AG04450 (cell line): ENCODE measurements at regions not wholly inside any gene's neighbourhood (a gene's known extent, or its start where the extent isn't known, plus 50 kb on each side); places are given as distances from the start of the nearest gene placed in this dataset.

Source experiments
- CTCF ChIA-PET: fragments of 300-600, 350-600 bp; formaldehyde crosslinking; extraction: SDS; loops from one replicate; lab custom pipeline; 2022; ENCODE audit warnings: antibody characterized with exemption, inconsistent platforms; lab: Charles Lee
- POLR2A ChIA-PET: fragments of 350-600 bp; formaldehyde crosslinking; extraction: SDS; loops from one replicate; lab custom pipeline; 2021; ENCODE audit warnings: antibody characterized with exemption, inconsistent platforms; lab: Yijun Ruan, JAX
- DNase-seq: peaks from one replicate; pipeline ENCODE4 v3.0.0-alpha.2; 2011; ENCODE audit warnings: low read depth, low spot score
- H3K27ac ChIP-seq: one replicate; pipeline ENCODE4 v1.5.1; 2012; ENCODE audit warnings: low read depth, low read length, control low read depth
- H3K27me3 ChIP-seq: one replicate; pipeline ENCODE4 v1.6.0; 2012; ENCODE audit warnings: low read length; ENCODE audit not compliant: control insufficient read depth, insufficient read depth
- H3K4me3 ChIP-seq: 2 replicates; pipeline ENCODE4 v1.5.1; 2011; ENCODE audit warnings: mild to moderate bottlenecking, low read depth, low read length, control low read depth
- H3K9me3 ChIP-seq: 2 replicates; pipeline ENCODE4 v1.5.1; 2012; ENCODE audit warnings: low read length; ENCODE audit not compliant: control insufficient read depth, insufficient read depth
- TF ChIP-seq, protein P1 (sequence below): IDR thresholded peaks from 2 replicates; pipeline ENCODE4 v1.5.1; 2011; ENCODE audit warnings: low read depth, low read length, control low read depth, inconsistent platforms

DNA sequence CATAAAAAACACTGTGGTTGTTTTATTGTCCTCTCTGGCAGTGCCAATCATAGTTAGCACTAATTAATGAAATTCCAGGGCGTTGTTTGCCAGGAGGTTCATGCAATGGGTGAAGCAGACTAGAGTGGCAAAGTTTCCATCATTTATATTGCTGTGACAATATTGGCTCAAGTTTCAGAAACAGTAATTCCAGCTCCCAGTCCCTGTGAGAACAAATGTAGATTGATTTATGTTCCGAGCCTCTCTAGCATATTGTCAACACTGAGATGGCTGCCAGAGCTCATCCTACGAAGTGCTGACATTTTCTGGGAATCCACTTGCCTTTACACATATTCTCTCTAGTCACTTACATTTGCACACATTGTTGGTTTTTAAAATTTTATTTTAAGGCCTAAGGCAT lies 440.0 kb upstream of the IGFBP7 start:
- DNase-seq: no peak
- POLR2A ChIA-PET: no interaction called here
- TF ChIP-seq, protein P1, sequence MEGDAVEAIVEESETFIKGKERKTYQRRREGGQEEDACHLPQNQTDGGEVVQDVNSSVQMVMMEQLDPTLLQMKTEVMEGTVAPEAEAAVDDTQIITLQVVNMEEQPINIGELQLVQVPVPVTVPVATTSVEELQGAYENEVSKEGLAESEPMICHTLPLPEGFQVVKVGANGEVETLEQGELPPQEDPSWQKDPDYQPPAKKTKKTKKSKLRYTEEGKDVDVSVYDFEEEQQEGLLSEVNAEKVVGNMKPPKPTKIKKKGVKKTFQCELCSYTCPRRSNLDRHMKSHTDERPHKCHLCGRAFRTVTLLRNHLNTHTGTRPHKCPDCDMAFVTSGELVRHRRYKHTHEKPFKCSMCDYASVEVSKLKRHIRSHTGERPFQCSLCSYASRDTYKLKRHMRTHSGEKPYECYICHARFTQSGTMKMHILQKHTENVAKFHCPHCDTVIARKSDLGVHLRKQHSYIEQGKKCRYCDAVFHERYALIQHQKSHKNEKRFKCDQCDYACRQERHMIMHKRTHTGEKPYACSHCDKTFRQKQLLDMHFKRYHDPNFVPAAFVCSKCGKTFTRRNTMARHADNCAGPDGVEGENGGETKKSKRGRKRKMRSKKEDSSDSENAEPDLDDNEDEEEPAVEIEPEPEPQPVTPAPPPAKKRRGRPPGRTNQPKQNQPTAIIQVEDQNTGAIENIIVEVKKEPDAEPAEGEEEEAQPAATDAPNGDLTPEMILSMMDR: no peak
- Histone ChIP-seq H3K27ac (no peak overlapping the region), H3K4me3 (no peak overlapping the region), H3K27me3 (no peaks in the 10 kb centered on the region), H3K9me3 (no peaks in the 10 kb centered on the region)
- CTCF ChIA-PET: no interaction called here

DNA sequence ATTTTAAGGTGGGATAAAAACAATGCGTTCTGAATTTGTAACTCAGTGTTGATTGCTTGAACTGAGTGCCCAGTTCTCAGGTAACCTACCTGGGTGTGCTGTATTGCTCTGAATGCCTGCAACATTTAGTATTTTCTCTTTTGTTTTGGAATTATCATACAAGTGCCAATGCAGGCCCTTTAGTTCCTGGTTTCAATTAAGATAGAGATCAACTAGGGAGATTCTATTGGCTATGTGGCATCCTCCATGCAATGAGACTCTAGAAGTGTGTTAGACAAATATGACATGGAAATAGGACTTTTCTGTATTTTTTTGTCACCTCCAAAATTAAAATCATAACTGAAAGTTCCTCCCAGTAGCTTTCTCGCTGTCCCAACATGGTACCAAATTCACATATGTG lies 438.7 kb upstream of the IGFBP7 start:
- DNase-seq: no peak
- H3K4me3 ChIP-seq: no peak overlapping the region
- POLR2A ChIA-PET: no interaction called here
- TF ChIP-seq, protein P1: no peak
- H3K9me3 ChIP-seq: no peaks in the 10 kb centered on the region
- no peak overlapping the region for H3K27ac ChIP-seq
- H3K27me3 ChIP-seq: no peaks in the 10 kb centered on the region
- CTCF ChIA-PET: no interaction called here

DNA sequence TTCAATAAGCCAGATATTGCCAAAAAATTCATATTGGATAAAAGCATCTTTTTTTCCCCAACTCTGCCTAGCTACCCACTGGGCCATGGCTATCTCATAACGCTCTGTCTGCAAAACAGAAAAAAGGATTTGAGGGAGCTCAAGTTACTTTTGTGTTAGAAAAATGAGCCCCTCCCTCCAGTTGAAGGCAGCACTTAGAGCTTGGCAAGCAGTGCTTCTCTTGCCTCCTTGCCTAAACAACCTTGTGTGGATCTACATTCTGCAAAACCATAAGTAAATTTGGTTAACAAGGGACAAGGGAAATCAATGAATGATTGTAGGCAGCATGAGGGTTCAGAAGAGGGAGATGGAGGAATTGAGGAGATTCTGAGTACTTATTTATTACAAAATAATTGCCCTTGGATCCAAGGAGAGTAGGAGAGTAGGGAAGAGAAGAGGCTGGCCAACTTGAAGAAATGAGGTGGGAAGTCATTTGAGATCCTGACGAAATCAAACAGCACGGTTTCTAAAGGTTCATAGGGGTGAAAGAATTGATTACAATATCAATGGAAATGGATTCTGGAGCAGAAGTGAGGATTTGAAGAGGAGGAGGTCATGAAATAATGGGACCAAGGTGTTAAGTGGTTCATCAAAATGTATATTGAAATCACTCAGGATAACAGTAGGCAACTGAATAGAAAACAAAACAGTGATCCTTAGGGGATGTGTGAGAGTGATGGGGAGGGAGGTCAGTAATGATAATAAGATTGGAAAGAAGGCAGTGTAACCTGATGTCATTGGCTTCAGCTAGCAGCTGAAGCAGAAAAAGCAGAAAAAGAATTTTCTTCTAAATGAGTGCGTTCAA lies 434.8 kb upstream of the IGFBP7 start:
- no peak for DNase-seq
- Histone ChIP-seq H3K27ac (no peak overlapping the region), H3K4me3 (no peak overlapping the region), H3K27me3 (no peaks in the 10 kb centered on the region), H3K9me3 (no peaks in the 10 kb centered on the region)
- POLR2A ChIA-PET: no interaction called here
- CTCF ChIA-PET: no interaction called here
- TF ChIP-seq, protein P1: no peak

DNA sequence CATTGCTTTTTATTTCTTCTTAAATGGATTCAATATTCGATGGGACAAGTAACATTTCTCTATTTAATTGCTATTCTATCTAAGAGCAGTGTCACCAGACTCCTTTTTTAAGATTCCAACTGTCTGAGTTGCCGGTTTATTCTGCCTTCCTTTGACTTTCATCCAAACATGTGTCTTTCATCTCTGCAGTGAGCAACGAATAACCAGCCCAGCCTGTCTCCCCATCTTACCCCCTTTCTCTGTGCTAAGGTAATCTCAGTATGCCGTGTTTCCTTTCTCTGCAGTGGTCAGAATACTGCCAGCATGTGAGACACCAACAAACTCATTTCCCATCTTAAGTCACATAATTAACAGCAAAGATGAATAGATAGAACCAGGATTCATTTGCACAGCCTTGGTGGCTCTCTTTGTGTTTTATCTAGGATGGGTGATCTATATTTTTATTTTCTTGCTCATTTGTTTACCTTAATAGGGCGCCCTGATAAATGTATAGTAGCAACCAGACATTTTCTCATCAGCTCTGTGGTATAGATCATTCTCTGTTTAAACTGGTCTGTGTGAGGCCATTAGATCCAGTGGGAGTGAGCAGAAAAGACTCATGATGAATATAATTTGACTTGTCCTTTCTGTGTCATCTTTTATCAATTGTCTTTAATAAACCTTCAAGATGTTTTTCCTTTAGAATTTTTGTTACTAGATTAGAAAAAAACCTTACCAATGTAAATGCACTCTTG lies 394.8 kb upstream of the IGFBP7 start:
- TF ChIP-seq, protein P1: no peak
- Histone ChIP-seq H3K27me3 (no peaks in the 10 kb centered on the region), H3K9me3 (no peaks in the 10 kb centered on the region), H3K27ac (no peak overlapping the region), H3K4me3 (no peak overlapping the region)
- ChIA-PET POLR2A (no interaction called here), CTCF (no interaction called here)
- DNase-seq: no peak

DNA sequence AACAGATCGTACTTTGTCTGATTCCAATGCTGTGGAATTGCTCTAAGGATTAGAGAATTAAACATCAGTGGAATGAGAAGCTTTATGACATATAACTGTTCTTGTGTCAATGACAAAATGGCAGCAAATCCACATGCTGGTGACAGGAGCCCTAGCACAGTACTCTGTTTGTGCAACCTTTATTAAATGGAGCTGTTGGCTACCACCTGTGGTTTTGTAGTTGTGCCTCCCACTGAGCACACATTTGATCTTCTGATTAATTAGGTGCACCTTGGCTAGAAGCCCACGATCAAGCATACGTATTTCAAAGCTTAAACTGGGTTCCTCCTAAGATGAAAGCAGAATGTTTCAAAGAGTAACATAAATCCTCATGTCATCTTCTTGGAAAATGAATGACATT lies 394.0 kb upstream of the IGFBP7 start:
- ChIA-PET CTCF (no interaction called here), POLR2A (no interaction called here)
- Histone ChIP-seq H3K27ac (no peak overlapping the region), H3K9me3 (no peaks in the 10 kb centered on the region), H3K27me3 (no peaks in the 10 kb centered on the region), H3K4me3 (no peak overlapping the region)
- TF ChIP-seq, protein P1: no peak
- DNase-seq: no peak
